Ectodermal cell (in vitro differentiated cells): ENCODE measurements at regions not wholly inside any gene's neighbourhood (a gene's known extent, or its start where the extent isn't known, plus 50 kb on each side); places are given as distances from the start of the nearest gene placed in this dataset.
"Not testable (repeated sequence)": the region's sequence is repeated elsewhere in the genome, so short reads cannot be mapped to it uniquely, and the experiment has no call there.

Source experiments
- H3K27ac ChIP-seq: 2 replicates; pipeline ENCODE4 v1.7.0; 2013; ENCODE audit warnings: mild to moderate bottlenecking, low read depth, low read length; ENCODE audit not compliant: insufficient read depth, poor library complexity, severe bottlenecking
- H3K27me3 ChIP-seq: 2 replicates; pipeline ENCODE4 v1.7.0; 2013; ENCODE audit warnings: mild to moderate bottlenecking, low read length; ENCODE audit not compliant: insufficient read depth, control insufficient read depth, poor library complexity, severe bottlenecking
- H3K36me3 ChIP-seq: one replicate; pipeline ENCODE4 v1.7.0; 2013; ENCODE audit warnings: low read length; ENCODE audit not compliant: control insufficient read depth, insufficient read depth
- H3K4me1 ChIP-seq: one replicate; pipeline ENCODE4 v1.7.0; 2013; ENCODE audit warnings: low read length; ENCODE audit not compliant: control insufficient read depth, insufficient read depth
- H3K4me3 ChIP-seq: 2 replicates; pipeline ENCODE4 v1.7.0; 2013; ENCODE audit warnings: low read depth, low read length, control low read depth; ENCODE audit not compliant: insufficient read depth
- H3K9me3 ChIP-seq: 2 replicates; pipeline ENCODE4 v1.7.0; 2013; ENCODE audit warnings: mild to moderate bottlenecking, low read length, moderate library complexity; ENCODE audit not compliant: control insufficient read depth
- WGBS, 2 experiments: methylation state at CpG; one replicate each; pipeline ENCODE4 v1.1.7; 2013; ENCODE audit warnings: missing lambda C conversion rate in 2 of 2; 5-methylcytosine and 5-hydroxymethylcytosine counted together

DNA sequence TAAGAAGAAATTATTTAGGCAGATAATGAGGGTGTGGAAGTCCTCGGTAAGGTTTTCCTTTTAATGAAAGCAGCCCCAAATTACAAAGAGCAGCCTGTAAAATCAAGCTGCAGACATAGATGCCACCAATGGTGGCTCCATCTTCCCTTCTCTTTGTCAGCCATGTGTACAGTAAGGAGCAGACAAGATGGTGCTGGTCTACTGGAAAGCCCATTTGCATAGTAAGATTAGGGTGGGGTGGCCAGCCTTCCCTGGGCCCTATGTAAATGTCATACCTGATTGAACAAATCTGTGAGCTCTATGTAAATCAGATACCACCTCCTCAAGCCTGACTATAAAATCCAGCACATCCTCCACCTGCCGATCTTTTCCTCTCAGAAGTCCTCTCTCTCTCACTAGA lies 154.4 kb upstream of the SERTAD2 start:
- Histone ChIP-seq H3K36me3 (no peaks in the 10 kb centered on the region), H3K9me3 (no peaks in the 10 kb centered on the region), H3K4me3 (no peak overlapping the region), H3K27me3 (no peaks in the 10 kb centered on the region), H3K4me1 (no peaks in the 10 kb centered on the region), H3K27ac (no peak overlapping the region)
- 88 to 90% methylated on average over 2 of the region's 2 CpGs for WGBS, 2 experiments

DNA sequence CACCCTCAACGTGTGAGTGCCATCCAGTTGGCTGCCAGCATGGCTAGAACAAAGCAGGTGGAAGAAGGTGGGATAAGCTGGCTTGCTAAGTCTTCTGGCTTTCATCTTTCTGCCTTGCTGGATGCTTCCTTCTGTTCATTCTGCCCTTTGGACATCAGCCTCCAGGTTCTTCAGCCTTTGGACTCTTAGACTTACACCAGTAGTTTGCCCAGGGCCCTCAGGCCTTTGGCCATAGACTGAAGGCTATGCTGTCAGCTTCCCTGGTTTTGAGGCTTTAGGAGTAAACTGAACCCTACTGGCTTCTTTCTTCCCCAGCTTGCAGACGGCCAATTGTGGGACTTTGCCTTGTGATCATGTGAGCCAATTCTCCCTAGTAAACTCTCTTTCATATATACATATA lies 155.0 kb upstream of the SERTAD2 start:
- WGBS, 2 experiments: 68 to 75% methylated on average over 2 of the region's 2 CpGs
- Histone ChIP-seq H3K9me3 (no peaks in the 10 kb centered on the region), H3K4me1 (no peaks in the 10 kb centered on the region), H3K27me3 (no peaks in the 10 kb centered on the region), H3K36me3 (no peaks in the 10 kb centered on the region), H3K27ac (no peak overlapping the region), H3K4me3 (no peak overlapping the region)

DNA sequence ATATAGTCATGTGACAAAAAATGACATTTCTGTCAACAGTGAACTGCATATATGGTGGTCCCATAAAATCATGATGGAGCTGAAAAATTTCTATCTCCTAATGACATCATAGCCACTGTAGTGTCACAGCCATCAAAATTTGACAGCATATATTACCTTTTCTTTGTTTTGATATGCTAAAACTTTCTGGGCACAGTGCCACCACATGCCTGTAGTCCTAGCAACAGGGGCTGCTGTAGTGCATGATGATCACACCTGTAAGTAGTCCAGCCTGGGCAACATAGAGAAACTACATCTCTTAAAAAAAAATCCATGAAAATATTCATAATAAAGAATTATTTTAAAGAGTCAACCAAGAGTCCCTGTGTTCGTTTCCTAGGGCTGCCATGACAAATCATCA lies 155.5 kb upstream of the SERTAD2 start:
- no peaks in the 10 kb centered on the region for H3K36me3 ChIP-seq
- H3K4me1 ChIP-seq: no peaks in the 10 kb centered on the region
- no peaks in the 10 kb centered on the region for H3K9me3 ChIP-seq
- no peak overlapping the region for H3K4me3 ChIP-seq
- H3K27ac ChIP-seq: no peak overlapping the region
- whole genome bisulfite sequencing, 2 experiments: 76 to 94% methylated on average over 1 of the region's 1 CpG
- no peaks in the 10 kb centered on the region for H3K27me3 ChIP-seq

DNA sequence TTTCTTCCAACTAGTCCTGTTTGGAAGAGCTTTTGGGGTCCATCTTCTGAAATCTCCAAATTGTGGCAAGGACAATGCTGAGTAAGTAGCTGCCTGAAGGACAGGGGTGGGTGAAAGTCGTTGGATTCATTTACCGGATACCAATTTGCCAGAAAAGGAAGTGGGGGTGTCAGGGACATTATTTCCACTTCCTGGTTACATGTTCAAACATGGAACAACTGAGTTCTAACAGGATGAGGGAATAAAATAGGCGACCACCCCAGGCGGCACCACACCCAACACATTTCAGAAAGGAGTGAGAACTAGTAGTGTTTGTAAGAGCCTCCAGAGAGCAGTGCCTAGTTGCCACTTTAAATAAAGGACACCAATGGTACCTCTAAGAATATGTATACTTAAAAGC lies 158.6 kb upstream of the SERTAD2 start:
- no peaks in the 10 kb centered on the region for H3K4me1 ChIP-seq
- 88 to 89% methylated on average over 2 to 4 of the region's 4 CpGs for WGBS, 2 experiments
- H3K36me3 ChIP-seq: no peaks in the 10 kb centered on the region

DNA sequence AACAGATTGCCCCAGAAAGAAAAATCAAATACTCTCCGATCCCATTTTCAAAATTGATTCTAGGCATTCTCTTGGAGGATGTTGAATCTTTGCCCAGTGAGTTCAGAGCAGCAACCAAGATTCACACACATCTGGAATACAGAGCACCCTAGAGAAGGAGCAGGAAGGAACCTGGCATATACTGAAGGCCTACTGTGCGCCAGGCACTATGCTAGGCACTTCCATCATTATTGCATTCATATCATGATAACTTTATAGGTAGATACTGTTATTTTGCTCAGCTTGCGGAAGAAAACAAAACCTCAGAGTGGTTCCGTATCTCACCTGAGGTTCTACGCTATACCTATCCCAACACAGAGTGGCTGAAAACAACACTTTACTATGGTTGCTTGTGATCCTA lies 160.3 kb upstream of the SERTAD2 start:
- Histone ChIP-seq H3K9me3 (no peaks in the 10 kb centered on the region), H3K27me3 (no peaks in the 10 kb centered on the region), H3K27ac (no peak overlapping the region), H3K36me3 (no peaks in the 10 kb centered on the region), H3K4me3 (no peak overlapping the region), H3K4me1 (no peaks in the 10 kb centered on the region)
- 94 to 96% methylated on average over 5 of the region's 5 CpGs for WGBS, 2 experiments

More for the DNA sequence above, 158.6 kb upstream of the SERTAD2 start:
- Histone ChIP-seq H3K9me3 (no peaks in the 10 kb centered on the region), H3K27me3 (no peaks in the 10 kb centered on the region), H3K4me3 (no peak overlapping the region), H3K27ac (no peak overlapping the region)

DNA sequence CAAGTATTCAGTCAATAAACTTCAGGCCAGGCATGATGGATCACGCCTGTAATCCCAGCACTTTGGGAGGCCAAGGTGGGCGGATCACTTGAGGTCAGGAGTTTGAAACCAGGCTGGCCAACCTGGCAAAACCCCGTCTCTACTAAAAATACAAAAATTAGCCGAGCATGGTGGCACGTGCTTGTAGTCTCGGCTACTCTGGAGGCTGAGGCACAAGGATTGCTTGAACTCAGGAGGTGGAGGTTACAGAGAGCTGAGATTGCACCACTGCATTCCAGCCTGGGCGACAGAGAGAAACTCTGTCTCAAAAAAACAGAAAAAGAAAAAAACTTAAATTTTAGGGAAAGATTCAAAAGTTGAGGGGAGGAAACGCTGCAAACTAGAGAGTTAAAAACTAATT lies 162.8 kb upstream of the SERTAD2 start:
- H3K36me3 ChIP-seq, H3K4me1 ChIP-seq, H3K4me3 ChIP-seq, H3K27ac ChIP-seq, H3K9me3 ChIP-seq, H3K27me3 ChIP-seq: not testable (repeated sequence)
- WGBS, 2 experiments: 91 to 94% methylated on average over 7 to 8 of the region's 8 CpGs

DNA sequence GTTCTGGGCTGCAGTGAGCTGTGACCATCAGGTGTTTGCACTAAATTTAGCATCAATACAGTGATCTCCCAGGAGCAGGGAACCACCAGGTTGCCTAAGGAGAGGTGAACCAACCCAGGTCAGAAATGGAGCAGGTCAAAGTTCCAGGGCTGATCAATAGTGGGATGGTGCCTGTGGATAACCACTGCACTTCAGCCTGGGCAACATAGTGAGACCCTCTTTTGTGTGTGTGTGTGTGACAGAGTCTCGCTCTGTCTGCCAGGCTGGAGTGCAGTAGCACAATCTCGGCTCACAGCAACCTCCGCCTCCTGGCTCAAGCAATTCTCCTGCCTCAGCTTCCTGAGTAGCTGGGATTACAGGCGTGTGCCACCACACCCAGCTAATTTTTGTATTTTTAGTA lies 163.7 kb upstream of the SERTAD2 start:
- Histone ChIP-seq H3K27me3 (no peaks in the 10 kb centered on the region), H3K27ac (no peak overlapping the region), H3K36me3 (no peaks in the 10 kb centered on the region), H3K4me3 (no peak overlapping the region), H3K4me1 (no peaks in the 10 kb centered on the region), H3K9me3 (no peaks in the 10 kb centered on the region)
- 95 to 96% methylated on average over 4 of the region's 4 CpGs for WGBS, 2 experiments

DNA sequence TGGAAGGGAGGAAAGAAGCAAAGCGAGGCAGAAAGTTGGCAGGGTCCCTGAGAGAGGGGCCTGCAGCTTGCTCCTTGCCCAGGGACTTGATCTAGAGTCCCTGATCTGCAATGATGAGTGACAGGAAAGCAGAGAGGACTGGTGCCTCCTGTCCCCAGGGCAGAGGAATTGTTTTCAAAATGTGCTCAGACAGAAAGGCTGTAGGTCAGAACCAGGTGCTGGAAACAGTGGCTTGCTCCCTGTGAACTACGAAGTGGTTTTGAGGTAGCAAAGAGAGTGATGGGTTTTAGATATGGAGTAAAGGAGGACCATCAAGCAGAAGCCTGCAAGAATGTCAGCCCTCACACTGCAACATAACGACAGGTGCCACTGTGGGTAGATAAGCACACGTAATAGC lies 164.9 kb upstream of the SERTAD2 start:
- Histone ChIP-seq H3K4me1 (no peaks in the 10 kb centered on the region), H3K36me3 (no peaks in the 10 kb centered on the region), H3K4me3 (no peak overlapping the region), H3K9me3 (no peaks in the 10 kb centered on the region), H3K27ac (no peak overlapping the region), H3K27me3 (no peaks in the 10 kb centered on the region)
- WGBS, 2 experiments: 48% methylated on average over 4 of the region's 4 CpGs

DNA sequence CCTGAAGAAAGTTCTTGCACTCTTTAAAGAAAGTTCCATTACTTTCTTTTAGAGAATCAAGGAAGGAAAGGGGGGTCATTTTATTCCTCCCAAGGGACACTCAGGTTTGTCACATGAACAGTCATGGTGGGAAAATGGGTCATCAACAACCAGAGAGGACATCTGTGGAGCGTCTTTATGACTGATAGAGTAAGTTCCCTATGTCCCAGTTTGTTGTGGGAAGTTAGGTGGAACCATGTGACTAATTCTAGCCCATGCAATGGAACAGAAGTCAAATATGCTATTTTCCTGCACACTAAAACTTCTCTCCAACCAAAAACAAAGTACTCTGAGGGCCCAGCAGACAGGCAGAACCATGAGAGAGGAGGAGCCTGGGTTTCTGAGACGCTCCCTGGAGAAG lies 165.6 kb upstream of the SERTAD2 start:
- Histone ChIP-seq H3K4me1 (no peaks in the 10 kb centered on the region), H3K4me3 (no peak overlapping the region), H3K9me3 (no peaks in the 10 kb centered on the region), H3K27ac (no peak overlapping the region), H3K27me3 (no peaks in the 10 kb centered on the region), H3K36me3 (no peaks in the 10 kb centered on the region)
- 93 to 96% methylated on average over 2 of the region's 2 CpGs for WGBS, 2 experiments

DNA sequence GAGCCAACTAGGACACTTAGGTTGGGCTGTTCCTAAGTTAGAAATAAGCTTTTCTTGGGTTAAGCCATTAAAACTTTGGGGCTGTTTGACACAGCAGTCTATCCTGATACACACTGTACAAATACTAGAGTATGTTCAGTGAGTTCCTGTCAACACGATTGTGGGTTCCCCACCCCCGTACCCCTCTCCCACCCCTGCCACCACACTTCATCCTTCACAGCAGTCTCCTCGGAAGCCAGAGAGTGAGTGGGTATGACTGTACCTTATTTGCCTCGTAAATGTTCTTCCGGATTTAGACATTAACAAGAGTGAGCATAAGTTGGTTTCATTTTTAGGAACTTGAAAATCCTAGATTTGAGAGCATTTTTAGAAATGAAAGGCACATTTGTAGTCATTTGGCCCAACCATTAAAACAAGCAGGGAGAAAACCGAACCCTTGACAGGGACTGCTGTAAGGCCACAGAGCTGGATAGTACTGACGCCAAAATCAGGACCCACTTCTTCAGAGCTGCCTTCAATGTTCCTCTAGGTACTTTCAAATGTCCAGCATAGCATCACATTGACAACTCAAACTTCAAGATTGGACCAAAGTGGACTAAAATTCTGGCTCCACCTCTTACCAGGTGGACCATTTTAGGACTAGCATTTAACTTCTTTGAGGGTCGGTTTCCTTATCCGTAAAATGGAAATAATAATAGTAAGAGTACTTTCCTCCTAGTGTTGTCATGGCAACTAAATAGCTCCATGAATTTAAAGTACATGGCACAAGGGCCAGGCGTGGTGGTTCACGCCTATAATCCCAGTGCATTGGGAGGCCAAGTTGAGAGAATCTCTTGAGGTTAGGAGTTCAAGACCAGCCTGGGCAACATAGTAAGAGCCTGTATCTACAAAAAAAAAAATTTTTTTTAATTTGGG lies 166.3 kb upstream of the SERTAD2 start:
- Histone ChIP-seq H3K4me3 (no peak overlapping the region), H3K9me3 (no peaks in the 10 kb centered on the region), H3K27ac (no peak overlapping the region), H3K27me3 (no peaks in the 10 kb centered on the region), H3K4me1 (no peaks in the 10 kb centered on the region), H3K36me3 (no peaks in the 10 kb centered on the region)
- WGBS, 2 experiments: 95 to 98% methylated on average over 11 of the region's 11 CpGs
